Right lobe of liver (tissue), 4 donors: ENCODE measurements at regions not wholly inside any gene's neighbourhood (a gene's known extent, or its start where the extent isn't known, plus 50 kb on each side); places are given as distances from the start of the nearest gene placed in this dataset.

Source experiments
- CTCF ChIP-seq, 4 donors: fragments of 200-600 bp in 3 of 4; fragments of 450-650 bp in 1 of 4; IDR thresholded peaks; one replicate each; pipeline versions ENCODE4 v1.5.1 to v1.8.0; 2016 to 2022; ENCODE audit warnings: antibody characterized with exemption in 4 of 4, mild to moderate bottlenecking in 2 of 4
- POLR2A ChIP-seq: fragments of 450-650 bp; IDR thresholded peaks from one replicate; pipeline ENCODE4 v1.6.1; 2017; ENCODE audit warnings: antibody characterized with exemption, mild to moderate bottlenecking
- donor health status: DM: no; HTN: no; CAD: no.
- donor health status: DM: no; HTN: no; CAD: no.
- donor health status: DM: no; HTN: yes; CAD: no.

- TF ChIP-seq CTCF (IDR thresholded peaks at IDR 0.05) (no peak), POLR2A (no peak)
These were observed 93.0 kb upstream of the HES1 start for GRCh38 chr3:194042927-194043326.
